GM12872 (cell line): ENCODE measurements at regions not wholly inside any gene's neighbourhood (a gene's known extent, or its start where the extent isn't known, plus 50 kb on each side); places are given as distances from the start of the nearest gene placed in this dataset.

Source experiments
- TF ChIP-seq, protein P1 (sequence below): IDR thresholded peaks from 3 replicates; pipeline ENCODE4 v1.5.1; 2011; ENCODE audit warnings: low read depth, mild to moderate bottlenecking, low read length, moderate library complexity; ENCODE audit not compliant: insufficient read depth

DNA sequence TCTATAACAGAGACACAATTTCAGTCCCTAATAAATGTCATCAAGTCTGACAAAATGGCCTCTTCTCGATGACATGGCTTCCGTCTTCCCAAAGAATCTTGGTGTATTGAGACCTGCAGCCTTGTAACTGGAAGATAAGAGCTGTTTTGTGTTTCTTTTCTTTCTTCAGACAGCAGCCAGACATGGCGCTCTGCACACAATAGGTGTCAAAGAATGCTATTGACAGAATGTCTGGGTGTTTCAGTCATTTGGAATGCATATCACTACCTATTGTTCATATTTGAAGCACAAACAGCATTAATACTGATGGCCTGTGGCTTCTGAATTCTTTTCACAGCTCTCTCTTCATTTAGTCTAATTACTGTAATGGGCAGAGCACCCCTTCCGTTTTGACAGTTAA is 344.8 kb downstream of the RPRM start:
- TF ChIP-seq, protein P1, sequence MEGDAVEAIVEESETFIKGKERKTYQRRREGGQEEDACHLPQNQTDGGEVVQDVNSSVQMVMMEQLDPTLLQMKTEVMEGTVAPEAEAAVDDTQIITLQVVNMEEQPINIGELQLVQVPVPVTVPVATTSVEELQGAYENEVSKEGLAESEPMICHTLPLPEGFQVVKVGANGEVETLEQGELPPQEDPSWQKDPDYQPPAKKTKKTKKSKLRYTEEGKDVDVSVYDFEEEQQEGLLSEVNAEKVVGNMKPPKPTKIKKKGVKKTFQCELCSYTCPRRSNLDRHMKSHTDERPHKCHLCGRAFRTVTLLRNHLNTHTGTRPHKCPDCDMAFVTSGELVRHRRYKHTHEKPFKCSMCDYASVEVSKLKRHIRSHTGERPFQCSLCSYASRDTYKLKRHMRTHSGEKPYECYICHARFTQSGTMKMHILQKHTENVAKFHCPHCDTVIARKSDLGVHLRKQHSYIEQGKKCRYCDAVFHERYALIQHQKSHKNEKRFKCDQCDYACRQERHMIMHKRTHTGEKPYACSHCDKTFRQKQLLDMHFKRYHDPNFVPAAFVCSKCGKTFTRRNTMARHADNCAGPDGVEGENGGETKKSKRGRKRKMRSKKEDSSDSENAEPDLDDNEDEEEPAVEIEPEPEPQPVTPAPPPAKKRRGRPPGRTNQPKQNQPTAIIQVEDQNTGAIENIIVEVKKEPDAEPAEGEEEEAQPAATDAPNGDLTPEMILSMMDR = no peak

DNA sequence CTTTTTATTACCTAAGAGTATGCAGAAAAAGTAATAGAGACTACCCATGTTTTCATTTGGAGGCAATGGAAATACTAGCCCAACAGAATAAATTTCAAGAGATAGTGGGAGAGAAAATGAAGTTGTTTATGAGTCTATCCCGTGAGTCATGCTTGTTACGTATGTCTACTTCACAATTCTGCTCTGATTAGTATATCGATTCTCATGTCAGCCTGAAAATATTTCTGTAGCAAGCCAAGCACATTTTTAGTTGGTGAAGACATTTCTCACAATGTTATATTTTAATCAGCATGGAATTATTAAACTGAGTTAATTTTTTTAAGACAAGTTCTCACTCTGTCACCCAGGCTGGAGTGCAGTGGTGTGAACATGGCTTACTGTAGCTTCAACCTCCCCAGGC is 346.1 kb downstream of the RPRM start:
- TF ChIP-seq, protein P1 = no peak

DNA sequence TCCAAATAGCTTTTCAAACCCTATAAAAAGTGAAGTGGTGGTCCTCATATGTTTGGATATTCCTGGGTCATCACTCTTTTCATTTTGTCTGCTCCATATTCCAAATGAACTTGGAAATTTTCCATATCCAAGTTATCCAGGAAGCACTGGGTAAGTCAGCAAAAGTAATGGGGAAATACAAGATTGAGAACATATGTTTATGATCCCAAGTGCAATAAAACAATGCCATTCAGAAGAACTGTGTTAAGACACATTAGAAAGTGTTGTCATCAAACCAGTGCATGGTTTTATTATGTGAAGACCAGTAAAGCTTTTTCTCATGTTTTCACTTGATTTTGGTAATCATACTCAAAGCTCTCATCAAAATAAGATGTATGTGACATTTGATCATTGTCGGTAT is 363.4 kb downstream of the RPRM start:
- TF ChIP-seq, protein P1 = no peak

DNA sequence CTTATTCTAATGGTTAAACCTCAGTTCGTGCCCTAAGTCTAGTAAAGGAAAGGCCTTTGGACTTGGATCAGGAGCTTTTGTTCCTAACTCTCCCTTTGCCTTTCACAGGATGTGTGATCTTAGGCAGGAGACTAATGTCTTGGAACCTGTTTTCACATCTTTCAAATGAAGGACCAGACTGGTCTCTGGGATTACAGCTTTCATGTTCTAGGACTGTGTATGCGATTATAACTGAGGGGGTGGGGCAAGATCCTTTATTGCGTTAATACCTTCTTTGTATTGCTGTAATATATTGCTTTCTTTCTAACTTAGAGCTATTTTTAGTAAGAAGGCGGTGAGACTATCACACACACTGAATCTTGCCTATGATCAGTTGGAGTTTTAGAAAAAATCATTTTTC is 368.1 kb downstream of the RPRM start:
- TF ChIP-seq, protein P1 = no peak

DNA sequence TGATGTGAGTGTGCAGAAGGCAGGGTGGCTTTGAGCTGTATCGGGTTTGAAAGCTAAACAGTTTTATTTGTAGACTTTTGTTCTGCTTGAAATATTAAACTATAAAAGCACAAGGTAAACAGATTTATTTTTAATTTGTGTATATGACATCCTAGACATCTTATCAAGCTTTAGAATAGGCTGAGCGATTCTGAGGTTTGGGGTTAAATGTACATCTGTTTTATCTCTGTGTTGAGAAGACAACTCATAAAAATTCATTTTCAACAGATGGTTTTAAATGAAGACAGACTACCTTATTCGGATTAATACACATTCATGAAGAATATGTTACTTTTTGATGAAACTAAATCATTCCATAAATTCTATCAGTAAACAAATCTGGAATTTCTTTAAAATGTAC is 368.8 kb downstream of the RPRM start:
- TF ChIP-seq, protein P1 = no peak

DNA sequence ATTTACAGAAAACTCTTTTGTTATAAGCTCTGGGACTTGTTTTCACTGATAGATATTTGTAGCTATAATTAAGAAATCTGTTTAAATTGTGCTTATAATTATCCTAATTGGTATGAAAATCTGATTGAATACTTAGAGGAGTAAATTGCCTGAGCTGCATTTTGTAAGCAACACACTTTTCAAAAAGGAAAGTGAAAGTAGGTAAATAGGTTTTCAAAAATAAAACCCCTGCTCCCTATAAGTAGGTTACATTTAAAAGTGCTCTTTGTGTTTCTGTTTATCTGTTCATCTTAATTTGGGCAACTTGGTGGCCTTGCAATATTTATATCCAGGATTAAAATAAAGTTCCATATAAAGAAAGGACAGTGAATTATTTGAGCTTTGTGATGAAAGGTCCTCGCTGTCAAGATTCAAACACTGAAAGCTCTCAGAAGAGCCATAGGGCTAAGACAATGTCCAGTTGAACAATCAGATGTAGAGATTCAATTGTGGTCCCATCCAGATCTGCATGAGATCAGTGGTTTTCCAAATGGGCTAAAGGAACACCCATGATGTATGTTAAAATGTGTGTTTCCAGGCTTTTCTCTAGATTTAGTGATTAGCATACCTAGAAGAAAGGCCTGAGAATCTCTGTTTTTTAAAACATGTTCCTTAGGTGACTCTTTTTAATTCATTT is 371.6 kb downstream of the RPRM start:
- TF ChIP-seq, protein P1 = no peak

DNA sequence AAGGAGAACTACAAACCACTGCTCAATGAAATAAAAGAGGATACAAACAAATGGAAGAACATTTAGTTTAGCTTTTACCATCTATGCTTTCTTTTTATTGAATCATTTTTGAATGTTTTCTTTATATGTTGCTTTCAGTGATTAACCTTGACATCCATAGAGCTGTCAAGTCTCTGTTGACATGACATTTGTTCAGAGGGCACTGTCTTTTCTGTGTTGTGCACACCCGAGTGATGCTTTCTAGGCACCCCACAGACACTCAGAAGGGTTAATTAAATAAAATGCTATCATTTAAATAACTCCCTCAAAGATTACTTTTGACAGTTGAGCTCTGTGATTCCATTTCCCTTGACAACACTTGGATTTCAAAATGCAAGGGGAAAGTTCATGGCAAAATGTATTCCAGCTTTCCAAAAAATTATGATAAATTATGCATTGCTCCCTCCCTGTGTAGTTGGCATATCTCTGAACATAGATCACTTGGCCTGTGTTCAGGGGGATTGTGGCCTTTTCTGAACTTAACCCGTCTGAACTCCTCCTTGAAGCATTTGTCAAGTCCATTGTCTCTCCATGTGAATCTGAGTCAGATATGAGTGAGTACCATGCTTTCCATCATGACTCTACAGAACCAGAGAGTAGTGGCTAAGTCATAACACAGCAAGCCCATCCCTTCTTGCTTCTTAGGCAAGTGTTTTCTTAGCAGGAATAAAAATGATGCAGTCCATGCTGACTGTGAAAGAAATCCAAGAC is 372.6 kb downstream of the RPRM start:
- TF ChIP-seq, protein P1 = no peak
